Osteoblast (primary cell): ENCODE measurements at regions not wholly inside any gene's neighbourhood (a gene's known extent, or its start where the extent isn't known, plus 50 kb on each side); places are given as distances from the start of the nearest gene placed in this dataset.

Source experiments
- DNase-seq: peaks from one replicate; pipeline ENCODE4 v3.0.0; 2011; ENCODE audit warnings: low spot score, mixed read lengths; ENCODE audit not compliant: insufficient read length; ENCODE audit errors: missing footprints
- H2AFZ ChIP-seq: 2 replicates; pipeline ENCODE4 v1.6.0; 2011; ENCODE audit warnings: mild to moderate bottlenecking, low read length
- H3K27ac ChIP-seq: 2 replicates; pipeline ENCODE4 v1.5.1; 2011; ENCODE audit warnings: mild to moderate bottlenecking, low read depth, low read length, moderate library complexity
- H3K27me3 ChIP-seq: 2 replicates; pipeline ENCODE4 v1.6.0; 2012; ENCODE audit warnings: mild to moderate bottlenecking, control low read depth, inconsistent platforms, low read length, moderate library complexity; ENCODE audit not compliant: insufficient read depth
- H3K36me3 ChIP-seq: 2 replicates; pipeline ENCODE4 v1.5.1; 2011; ENCODE audit warnings: mild to moderate bottlenecking, low read length, control low read depth, moderate library complexity; ENCODE audit not compliant: insufficient read depth
- H3K4me1 ChIP-seq: 2 replicates; pipeline ENCODE4 v1.5.1; 2011; ENCODE audit warnings: mild to moderate bottlenecking, low read length, control low read depth, moderate library complexity; ENCODE audit not compliant: insufficient read depth
- H3K4me2 ChIP-seq: 2 replicates; pipeline ENCODE4 v1.6.0; 2011; ENCODE audit warnings: mild to moderate bottlenecking, low read length; ENCODE audit not compliant: insufficient read depth
- H3K4me3 ChIP-seq: fragments of 200-600 bp; sonication (generic); 3 replicates; pipeline ENCODE4 v1.5.1; 2012; ENCODE audit warnings: mild to moderate bottlenecking, low read length, inconsistent platforms; ENCODE audit not compliant: insufficient read depth
- H3K79me2 ChIP-seq: 2 replicates; pipeline ENCODE4 v1.6.0; 2012; ENCODE audit warnings: mild to moderate bottlenecking, low read length, control low read depth, inconsistent platforms; ENCODE audit not compliant: insufficient read depth
- H3K9me3 ChIP-seq: 2 replicates; pipeline ENCODE4 v1.5.1; 2011; ENCODE audit warnings: low read depth, low read length, control low read depth
- H4K20me1 ChIP-seq: 2 replicates; pipeline ENCODE4 v1.6.0; 2012; ENCODE audit warnings: mild to moderate bottlenecking, low read length, control low read depth; ENCODE audit not compliant: insufficient read depth
- CTCF ChIP-seq: IDR thresholded peaks from 2 replicates; pipeline ENCODE4 v1.5.1; 2011; ENCODE audit warnings: mild to moderate bottlenecking, low read depth, low read length, moderate library complexity; ENCODE audit errors: extremely low read depth

- H3K9me3 ChIP-seq, result no peaks in the 10 kb centered on the region
- no peaks in the 10 kb centered on the region for H3K79me2 ChIP-seq
- no peaks in the 10 kb centered on the region for H4K20me1 ChIP-seq
- no peak overlapping the region for H3K27ac ChIP-seq
- no peak overlapping the region for H2AFZ ChIP-seq
- no peaks in the 10 kb centered on the region for H3K4me1 ChIP-seq
- no peaks in the 10 kb centered on the region for H3K27me3 ChIP-seq
- no peak for DNase-seq
- H3K4me3 ChIP-seq, result no peak overlapping the region
- TF ChIP-seq CTCF, result no peak
- no peak overlapping the region for H3K4me2 ChIP-seq
- no peaks in the 10 kb centered on the region for H3K36me3 ChIP-seq
Observed at GRCh38 chr10:110365356-110366143, 60.8 kb upstream of the SMNDC1 start.

- no peak overlapping the region for H3K4me3 ChIP-seq
- TF ChIP-seq CTCF, result no peak
- no peaks in the 10 kb centered on the region for H4K20me1 ChIP-seq
- H3K36me3 ChIP-seq, result no peaks in the 10 kb centered on the region
- DNase-seq, result no peak
- no peaks in the 10 kb centered on the region for H3K4me1 ChIP-seq
- no peak overlapping the region for H2AFZ ChIP-seq
- H3K27me3 ChIP-seq, result no peaks in the 10 kb centered on the region
- H3K79me2 ChIP-seq, result no peaks in the 10 kb centered on the region
- no peak overlapping the region for H3K4me2 ChIP-seq
- no peaks in the 10 kb centered on the region for H3K9me3 ChIP-seq
- H3K27ac ChIP-seq, result no peak overlapping the region
Observed at GRCh38 chr10:110366635-110367034, 61.9 kb upstream of the SMNDC1 start.

GRCh38 chr10:110368002-110368401 lies 63.3 kb upstream of the SMNDC1 start:
- H3K9me3 ChIP-seq, result no peaks in the 10 kb centered on the region
- H3K79me2 ChIP-seq, result no peaks in the 10 kb centered on the region
- no peak for TF ChIP-seq CTCF
- H3K4me3 ChIP-seq, result no peak overlapping the region
- no peaks in the 10 kb centered on the region for H4K20me1 ChIP-seq
- no peak overlapping the region for H2AFZ ChIP-seq
- no peaks in the 10 kb centered on the region for H3K27me3 ChIP-seq
- H3K27ac ChIP-seq, result no peak overlapping the region
- H3K36me3 ChIP-seq, result no peaks in the 10 kb centered on the region
- no peak overlapping the region for H3K4me2 ChIP-seq
- H3K4me1 ChIP-seq, result no peaks in the 10 kb centered on the region
- DNase-seq, result no peak

- TF ChIP-seq CTCF, result no peak
- H3K9me3 ChIP-seq, result no peaks in the 10 kb centered on the region
- no peaks in the 10 kb centered on the region for H3K27me3 ChIP-seq
- no peaks in the 10 kb centered on the region for H3K79me2 ChIP-seq
- H3K36me3 ChIP-seq, result no peaks in the 10 kb centered on the region
- H4K20me1 ChIP-seq, result no peaks in the 10 kb centered on the region
- no peak for DNase-seq
- no peak overlapping the region for H3K4me3 ChIP-seq
- H2AFZ ChIP-seq, result no peak overlapping the region
- no peak overlapping the region for H3K27ac ChIP-seq
- no peaks in the 10 kb centered on the region for H3K4me1 ChIP-seq
- no peak overlapping the region for H3K4me2 ChIP-seq
Observed at GRCh38 chr10:110368556-110368955, 63.8 kb upstream of the SMNDC1 start.
